Stimulated activated CD8-positive, alpha-beta memory T cell treated with anti-CD3 and anti-CD28 coated beads, Interleukin-12 subunit alpha, Interleukin-12 subunit beta, amount 100 ng/mL, for 24 hours (primary cell): ENCODE measurements at regions not wholly inside any gene's neighbourhood (a gene's known extent, or its start where the extent isn't known, plus 50 kb on each side); places are given as distances from the start of the nearest gene placed in this dataset.
"Not testable (repeated sequence)": the region's sequence is repeated elsewhere in the genome, so short reads cannot be mapped to it uniquely, and the experiment has no call there.

Experiments used
- DNase-seq: peaks from one replicate; pipeline ENCODE4 v3.0.0-alpha.2; 2020; ENCODE audit errors: extremely low read depth

- DNase-seq, result no peak
Observed at GRCh38 chr1:157460381-157460780, 91.9 kb downstream of the FCRL5 start.

DNA sequence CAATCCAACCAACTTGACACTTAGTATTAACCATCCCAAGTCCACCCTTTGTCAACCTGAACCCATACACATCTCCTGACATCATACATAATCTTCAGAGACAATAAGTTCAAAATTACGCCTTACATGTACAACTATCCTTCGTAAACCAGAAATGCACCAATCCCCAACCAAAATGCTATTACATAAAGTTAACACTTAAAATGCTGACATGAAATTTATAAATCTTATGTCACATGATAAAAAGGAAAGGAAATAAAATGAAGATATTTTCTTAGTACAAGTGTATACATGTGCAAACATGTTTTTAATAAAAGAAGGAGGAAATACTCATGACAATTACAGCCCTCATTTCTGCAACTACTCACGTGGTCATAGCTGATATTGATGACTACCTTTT, 95.0 kb downstream of the FCRL5 start:
- no peak for DNase-seq

DNA sequence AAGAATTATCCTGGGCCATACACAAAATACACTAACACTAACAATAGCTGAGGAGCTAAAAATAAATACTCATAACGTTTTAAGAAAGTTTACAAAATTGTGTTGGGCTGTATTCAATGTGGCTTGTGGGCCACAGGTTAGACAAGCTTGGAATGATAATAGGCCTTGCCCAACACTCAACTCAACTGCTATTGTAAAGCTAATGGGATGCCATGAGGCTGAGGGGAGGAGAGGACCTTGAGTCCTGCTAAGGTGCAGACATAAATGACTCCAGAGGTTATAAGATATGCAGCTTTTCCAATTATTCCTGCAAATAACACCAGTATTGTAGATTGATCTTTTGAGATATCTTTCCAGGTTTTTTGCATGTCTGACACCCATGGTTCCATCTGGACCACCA, 97.0 kb downstream of the FCRL5 start:
- no peak for DNase-seq

- DNase-seq, result no peak
Observed at GRCh38 chr1:157450106-157450505, 102.2 kb downstream of the FCRL5 start.

DNA sequence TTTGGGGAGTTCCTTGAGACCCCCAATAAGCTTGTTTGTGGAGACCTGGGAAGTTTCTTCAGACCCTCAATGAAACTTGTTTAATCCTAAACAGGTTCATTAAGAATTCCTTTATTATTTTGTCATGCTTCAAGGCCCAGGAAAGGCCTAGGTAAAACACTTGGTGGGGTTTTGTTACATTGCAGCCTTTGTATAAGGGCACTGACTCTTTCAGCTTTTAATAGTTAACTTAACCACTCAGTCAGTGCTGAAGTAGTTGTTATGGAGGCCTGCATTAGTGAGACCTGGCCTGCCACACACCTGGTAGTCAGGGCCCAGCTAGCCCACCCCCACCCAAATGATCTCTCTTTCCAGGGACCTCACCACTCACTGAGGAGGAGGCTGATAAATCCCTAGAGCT, 103.7 kb downstream of the FCRL5 start:
- no peak for DNase-seq

GRCh38 chr1:157446356-157446755, 106.0 kb downstream of the FCRL5 start:
- DNase-seq, result not testable (repeated sequence)

- not testable (repeated sequence) for DNase-seq
Observed at GRCh38 chr1:157445616-157446140, 106.6 kb downstream of the FCRL5 start.

GRCh38 chr1:157442065-157442464, 110.2 kb downstream of the FCRL5 start:
- DNase-seq, result no peak

DNA sequence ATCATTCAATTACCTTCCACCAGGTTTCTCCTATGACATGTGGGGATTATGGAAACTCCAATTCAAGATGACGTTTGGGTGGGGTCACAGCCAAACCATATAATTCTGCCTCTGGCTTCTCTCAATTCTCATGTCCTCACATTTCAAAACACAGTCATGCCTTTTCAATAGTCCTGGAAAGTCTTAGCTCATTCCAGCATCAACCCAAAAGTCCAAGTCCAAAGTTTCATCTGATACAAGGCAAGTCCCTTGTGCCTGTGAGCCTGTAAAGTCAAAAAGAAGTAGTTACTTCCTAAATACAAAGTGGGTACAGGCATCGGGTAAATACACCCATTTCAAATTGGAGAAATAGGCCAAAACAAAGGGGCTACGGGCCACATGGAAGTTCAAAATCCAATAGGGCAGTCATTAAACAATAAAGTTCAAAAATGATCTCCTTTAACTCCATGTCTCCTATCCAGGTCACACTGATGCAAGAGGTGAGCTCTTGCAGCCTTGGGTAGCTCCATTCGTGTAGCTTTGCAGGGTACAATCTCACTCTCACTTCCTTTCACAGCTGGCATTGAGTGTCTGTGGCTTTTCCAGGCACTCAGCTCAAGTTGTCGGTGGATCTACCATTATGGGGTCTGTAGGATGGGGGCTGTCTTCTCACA, 112.9 kb downstream of the FCRL5 start:
- DNase-seq, result no peak

- no peak for DNase-seq
Observed at GRCh38 chr1:157438613-157439012, 113.7 kb downstream of the FCRL5 start.

- DNase-seq, result no peak
Observed at GRCh38 chr1:157438146-157438545, 114.2 kb downstream of the FCRL5 start.

DNA sequence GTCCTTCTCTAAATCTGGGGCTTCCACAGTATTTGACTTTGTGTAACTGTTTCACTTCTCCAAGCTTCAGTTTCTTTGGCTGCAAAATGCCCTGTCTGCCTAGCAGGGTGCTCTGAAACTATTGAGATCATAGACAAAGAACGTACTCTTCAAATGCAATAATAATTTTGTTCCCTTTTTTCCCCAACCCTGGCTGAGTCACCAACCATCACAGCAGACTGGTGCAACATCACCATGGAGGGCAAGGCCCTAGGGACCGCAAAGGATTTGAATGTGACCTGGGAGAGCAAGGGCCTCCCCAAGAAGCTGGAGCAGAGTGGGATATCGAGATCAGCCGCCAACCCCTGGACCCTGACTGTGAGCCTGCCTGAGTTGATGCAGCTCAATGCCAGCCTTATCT, 115.0 kb downstream of the FCRL5 start:
- DNase-seq, result no peak

GRCh38 chr1:157431751-157432150, 120.6 kb downstream of the FCRL5 start:
- no peak for DNase-seq

- DNase-seq, result no peak
Observed at GRCh38 chr1:157429601-157430240, 122.6 kb downstream of the FCRL5 start.

- DNase-seq, result not testable (repeated sequence)
Observed at GRCh38 chr1:157423764-157424163, 128.6 kb downstream of the FCRL5 start.

DNA sequence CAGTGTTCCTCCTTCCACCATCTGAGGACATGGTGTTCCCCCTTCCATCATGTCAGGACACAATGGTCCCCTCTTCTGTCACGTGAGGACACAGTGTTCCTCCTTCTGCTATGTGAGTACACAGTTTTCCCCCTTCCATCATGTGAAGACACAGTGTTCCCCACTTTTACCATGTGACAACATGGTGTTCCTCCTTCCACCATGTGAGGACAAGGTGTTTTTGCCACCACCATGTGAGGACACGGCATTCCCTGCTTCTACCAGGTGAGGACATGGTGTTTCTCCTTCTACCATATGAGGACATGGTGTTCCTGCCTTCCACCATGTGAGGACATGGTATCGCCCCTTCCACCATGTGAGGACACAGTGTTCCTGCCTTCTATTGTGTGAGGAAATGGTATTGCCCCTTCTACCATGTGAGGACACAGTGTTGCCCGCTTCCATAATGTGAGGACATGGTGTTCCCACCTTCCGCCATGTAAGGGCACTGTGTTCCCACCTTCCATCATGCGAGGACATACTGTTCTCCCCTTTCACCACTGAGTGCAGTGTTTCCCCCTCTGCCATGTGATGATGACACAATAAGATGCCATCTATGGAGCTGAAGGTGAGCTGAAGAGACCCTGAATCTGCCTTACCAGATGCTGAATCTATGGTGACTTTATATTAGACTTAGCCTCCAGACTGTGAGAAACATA, 132.3 kb downstream of the FCRL5 start:
- DNase-seq, result no peak

DNA sequence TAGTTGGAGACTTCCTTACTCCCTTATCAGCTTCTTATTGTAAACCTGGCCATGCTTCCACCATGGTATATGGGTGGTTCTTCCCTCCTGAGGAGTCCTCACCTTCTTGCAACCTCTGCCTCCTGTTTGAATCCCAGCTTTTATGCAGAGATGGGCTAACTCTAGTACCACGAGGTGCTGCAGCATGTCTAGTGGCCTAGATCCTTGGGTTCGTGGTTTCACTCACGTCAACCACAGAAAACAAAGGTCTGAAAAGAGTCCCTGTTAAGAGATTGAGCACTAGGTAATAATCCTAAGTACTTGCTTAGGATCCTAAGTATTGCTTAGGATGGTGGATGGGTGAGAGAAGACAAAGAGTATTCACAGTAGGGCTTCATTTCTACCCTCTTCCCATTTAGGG, 133.7 kb downstream of the FCRL5 start:
- DNase-seq, result no peak

GRCh38 chr1:157418231-157418630, 134.1 kb downstream of the FCRL5 start:
- DNase-seq, result no peak

- no peak for DNase-seq
Observed at GRCh38 chr1:157415661-157416060, 136.7 kb downstream of the FCRL5 start.

- DNase-seq, result no peak
Observed at GRCh38 chr1:157412308-157412707, 140.0 kb downstream of the FCRL5 start.

DNA sequence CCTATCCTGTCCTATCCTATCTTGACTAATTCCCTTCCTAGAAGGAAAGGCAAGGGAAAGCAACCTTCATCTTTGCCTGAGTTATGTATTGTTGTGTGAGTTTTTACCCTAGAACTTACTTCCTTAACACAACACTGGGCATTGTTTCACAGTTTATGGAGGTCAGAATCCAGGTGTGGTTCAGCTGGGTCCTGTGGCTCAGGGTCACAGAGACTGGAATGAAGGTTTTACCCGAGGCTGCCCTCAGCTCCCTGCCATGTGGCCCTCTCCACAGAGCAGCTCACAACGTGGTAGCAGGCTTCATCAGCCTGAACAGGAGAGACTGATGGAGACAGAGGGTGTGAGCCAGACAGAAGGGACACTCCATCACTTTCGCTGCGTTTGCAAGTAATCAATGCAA, 140.5 kb downstream of the FCRL5 start:
- no peak for DNase-seq

DNA sequence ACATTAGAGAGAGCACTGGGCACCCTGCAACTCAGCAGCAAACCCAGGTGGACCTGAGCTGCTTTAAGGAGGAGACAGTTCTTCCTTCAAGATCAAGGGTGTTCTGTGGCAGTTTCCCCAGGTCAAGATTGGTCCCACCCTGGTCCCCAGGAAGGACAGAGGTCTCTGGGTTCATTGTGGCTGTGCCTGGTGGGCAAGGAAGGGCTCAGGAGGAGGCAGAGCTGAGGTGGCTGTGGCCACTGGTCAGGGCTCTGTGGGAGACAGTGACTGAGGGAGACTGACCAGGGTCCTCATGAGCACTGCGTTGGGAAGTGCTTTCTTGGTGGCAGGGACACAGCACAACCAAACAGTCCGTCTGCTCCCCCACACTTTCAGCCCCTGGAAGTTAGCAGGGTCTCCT, 141.3 kb downstream of the FCRL5 start:
- DNase-seq, result no peak

GRCh38 chr1:157410457-157410856, 141.9 kb downstream of the FCRL5 start:
- no peak for DNase-seq
